ENCODE measurements at regions not wholly inside any gene's neighbourhood (a gene's known extent, or its start where the extent isn't known, plus 50 kb on each side); places are given as distances from the start of the nearest gene placed in this dataset.

GRCh38 chr6:120954111-120954510, 380.2 kb downstream of the TBC1D32 start:
- H4K5ac ChIP-seq (ENCODE audit: insufficient read length, low read depth, low read length) = no peak overlapping the region
- no peak overlapping the region for H3K9ac ChIP-seq (ENCODE audit: extremely low read depth, insufficient read length, low read length)
- H3K27me3 Mint-ChIP-seq (ENCODE audit: low read depth) = no peaks in the 10 kb centered on the region
- H3K23me2 ChIP-seq (ENCODE audit: insufficient read length, low read depth, low read length, poor library complexity, severe bottlenecking) = no peaks in the 10 kb centered on the region
- no peak overlapping the region for H3K27ac ChIP-seq (ENCODE audit: insufficient read length, low read depth, low read length)
- H3K14ac ChIP-seq (ENCODE audit: insufficient read depth, low read length) = no peak overlapping the region
- no peaks in the 10 kb centered on the region for H3K79me2 ChIP-seq (ENCODE audit: insufficient read depth, low read length)
- no peak overlapping the region for H2BK15ac ChIP-seq (ENCODE audit: low read depth, low read length)
- no peak overlapping the region for H3K23ac ChIP-seq (ENCODE audit: insufficient read length, low read depth, low read length)
- TF ChIP-seq CTCF (conservative IDR thresholded peaks at IDR 0.05) = no peak
- DNase-seq = no peak
- H3K18ac ChIP-seq (ENCODE audit: insufficient read length, low read depth, low read length) = no peak overlapping the region
- no peaks in the 10 kb centered on the region for H3K4me1 Mint-ChIP-seq
- no peak overlapping the region for H3K56ac ChIP-seq (ENCODE audit: insufficient read length, low read depth, low read length)
- WGBS (ENCODE audit: extremely low coverage, insufficient read length, low lambda C conversion rate) = no CpG with 5 or more reads among the region's 1 CpG
- no peak overlapping the region for H2BK12ac ChIP-seq (ENCODE audit: insufficient read length, low read depth, low read length)
- no peak overlapping the region for H2BK120ac ChIP-seq (ENCODE audit: low read depth, low read length, poor library complexity, severe bottlenecking)
- H3K4me3 Mint-ChIP-seq = no peak overlapping the region
- H3K4ac ChIP-seq (ENCODE audit: low read depth, low read length) = no peak overlapping the region
- H3K27me3 ChIP-seq (ENCODE audit: insufficient read depth, low read length) = no peaks in the 10 kb centered on the region
- H2AK5ac ChIP-seq (ENCODE audit: insufficient read length, low read length) = no peak overlapping the region
- no peaks in the 10 kb centered on the region for H3K36me3 Mint-ChIP-seq (ENCODE audit: insufficient read depth in 1 of 3, low read depth in 3 of 3)
- H3K9me3 Mint-ChIP-seq = no peaks in the 10 kb centered on the region
- H3K27ac Mint-ChIP-seq = no peak overlapping the region
- no peak overlapping the region for H2AFZ ChIP-seq (ENCODE audit: low read length)
- H4K91ac ChIP-seq (ENCODE audit: insufficient read length, low read depth, low read length) = no peak overlapping the region
- H2BK5ac ChIP-seq (ENCODE audit: insufficient read length, low read length) = no peak overlapping the region
- H3K79me1 ChIP-seq (ENCODE audit: insufficient read depth, low read depth, low read length, poor library complexity, severe bottlenecking) = no peaks in the 10 kb centered on the region
- H3T11ph ChIP-seq (ENCODE audit: low read length) = no peak overlapping the region
- no peak overlapping the region for H4K8ac ChIP-seq (replicated peaks; ENCODE audit: insufficient read length, low read depth, low read length)
- no peak overlapping the region for H2BK20ac ChIP-seq (ENCODE audit: low read depth, low read length, poor library complexity, severe bottlenecking)
- no peak overlapping the region for H3K4me2 ChIP-seq (ENCODE audit: insufficient read depth, insufficient read length, low read length)
- H4K20me1 ChIP-seq (ENCODE audit: control insufficient read depth, insufficient read depth, insufficient read length) = no peaks in the 10 kb centered on the region
- no peaks in the 10 kb centered on the region for H3K4me1 ChIP-seq (ENCODE audit: insufficient read depth, low read length)
- H3K9me3 ChIP-seq (ENCODE audit: control insufficient read depth, low read depth, low read length) = no peaks in the 10 kb centered on the region

All from H9 (cell line).